CD4-positive, alpha-beta T cell (primary cell): ENCODE measurements at regions not wholly inside any gene's neighbourhood (a gene's known extent, or its start where the extent isn't known, plus 50 kb on each side); places are given as distances from the start of the nearest gene placed in this dataset.

ENCODE experiments used
- ATAC-seq: fragments of 200-7000 bp; cut with Tn5 transposase; one replicate; pipeline ENCODE4 v1.10.0; 2022; ENCODE audit warnings: mild to moderate bottlenecking; ENCODE audit not compliant: poor library complexity
- CTCF ChIA-PET: fragments of 350-600 bp; sonication (Branson Sonifier 250); formaldehyde crosslinking; loops from one replicate; lab custom pipeline; 2021; ENCODE audit warnings: antibody characterized with exemption, inconsistent platforms; lab: Charles Lee
- POLR2A ChIA-PET: fragments of 350-600 bp; sonication (Branson Sonifier 250); formaldehyde crosslinking; loops from one replicate; lab custom pipeline; 2021; ENCODE audit warnings: antibody characterized with exemption, inconsistent platforms; lab: Charles Lee
- DNase-seq, 14 experiments: peaks; one replicate each; pipeline ENCODE4 v3.0.0-alpha.2; 2013 to 2020; ENCODE audit warnings: mixed read lengths in 2 of 14
- H3K27ac ChIP-seq, 2 donors: one replicate each; pipeline versions ENCODE4 v1.5.1 to v1.7.0; 2013; ENCODE audit warnings: low read length in 2 of 2, low read depth in 1 of 2, mild to moderate bottlenecking in 1 of 2
- H3K27me3 ChIP-seq, 2 experiments: 1 replicate in 1 of 2; 2 replicates in 1 of 2; pipeline versions ENCODE4 v1.6.1 to v1.7.0; 2013; ENCODE audit warnings: low read length in 2 of 2, control low read depth in 1 of 2, mild to moderate bottlenecking in 1 of 2, moderate library complexity in 1 of 2; ENCODE audit not compliant: insufficient read depth in 2 of 2, control insufficient read depth in 1 of 2
- H3K36me3 ChIP-seq: one replicate; pipeline ENCODE4 v1.6.1; 2013; ENCODE audit warnings: low read length, control low read depth; ENCODE audit not compliant: insufficient read depth
- H3K4me1 ChIP-seq: one replicate; pipeline ENCODE4 v1.6.1; 2013; ENCODE audit warnings: low read length, control low read depth; ENCODE audit not compliant: insufficient read depth
- H3K4me3 ChIP-seq: one replicate; pipeline ENCODE4 v1.5.1; 2013; ENCODE audit warnings: mild to moderate bottlenecking, low read length, moderate library complexity
- H3K9me3 ChIP-seq, 2 experiments: 1 replicate in 1 of 2; 2 replicates in 1 of 2; pipeline versions ENCODE4 v1.6.1 to v1.7.0; 2013; ENCODE audit warnings: low read length in 2 of 2, mild to moderate bottlenecking in 2 of 2, control low read depth in 1 of 2, moderate library complexity in 1 of 2; ENCODE audit not compliant: control insufficient read depth in 1 of 2, insufficient read depth in 1 of 2
- H3K27ac Mint-ChIP-seq: one replicate; pipeline ENCODE4 v1.8.0; 2020; ENCODE audit warnings: mixed read lengths
- H3K27me3 Mint-ChIP-seq: one replicate; pipeline ENCODE4 v1.8.0; 2021; ENCODE audit warnings: mixed read lengths
- H3K36me3 Mint-ChIP-seq: one replicate; pipeline ENCODE4 v1.8.0; 2021; ENCODE audit warnings: low read depth, mixed read lengths
- H3K4me1 Mint-ChIP-seq: one replicate; pipeline ENCODE4 v1.8.0; 2021; ENCODE audit warnings: low read depth, mixed read lengths
- H3K4me3 Mint-ChIP-seq: one replicate; pipeline ENCODE4 v1.8.0; 2020; ENCODE audit warnings: mild to moderate bottlenecking, mixed read lengths
- H3K9me3 Mint-ChIP-seq: one replicate; pipeline ENCODE4 v1.8.0; 2020; ENCODE audit warnings: mixed read lengths
- CTCF ChIP-seq: fragments of 200-600 bp; IDR thresholded peaks from one replicate; pipeline ENCODE4 v1.8.0; 2022; ENCODE audit warnings: antibody characterized with exemption, mild to moderate bottlenecking
- intact Hi-C, 2 experiments: fragments of 100-400 bp; cut with DNase I in 1 of 2; cut with micrococcal nuclease in 1 of 2; formaldehyde crosslinking; loops; one replicate each; pipeline versions ENCODE4 v1.15.1 to v1.9.0; 2023 to 2025; cut with DNase I, micrococcal nuclease

DNA sequence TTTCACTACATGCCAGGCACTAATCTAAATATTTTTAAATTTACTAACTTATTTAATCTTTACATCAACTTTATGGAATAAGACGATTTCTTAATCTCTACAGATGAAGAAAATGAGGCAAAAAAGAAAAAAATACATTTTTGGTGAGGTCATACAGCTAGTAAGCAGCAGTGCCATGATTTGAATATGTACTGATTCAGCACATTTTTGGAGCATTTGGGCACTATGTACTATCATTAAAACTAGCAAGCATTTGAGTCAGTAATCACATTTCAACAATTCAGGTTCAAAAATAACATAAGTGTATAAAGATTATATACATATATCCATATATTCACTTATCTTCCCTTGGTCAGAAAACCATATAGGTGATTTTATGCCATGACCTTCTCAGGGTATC lies 124.4 kb upstream of the TMTC1 start:
- peaks cover 12% of the 10 kb centered on the region for H3K9me3 Mint-ChIP-seq
- H3K27ac Mint-ChIP-seq, result no peak overlapping the region
- no peak for TF ChIP-seq CTCF
- no peak overlapping the region for H3K4me3 ChIP-seq
- no peaks in the 10 kb centered on the region for H3K4me1 ChIP-seq
- no peak overlapping the region for H3K4me3 Mint-ChIP-seq
- H3K27ac ChIP-seq, result no peak overlapping the region
- intact Hi-C loops, result no loop called here
- ChIA-PET CTCF (no interaction called here), POLR2A (no interaction called here)
- H3K36me3 ChIP-seq, result no peaks in the 10 kb centered on the region
- H3K4me1 Mint-ChIP-seq, result no peaks in the 10 kb centered on the region
- H3K27me3 ChIP-seq, result no peaks in the 10 kb centered on the region
- H3K9me3 ChIP-seq, result peaks cover 0 to 7% of the 10 kb centered on the region in 2 experiments
- no peak for DNase-seq
- H3K27me3 Mint-ChIP-seq, result no peaks in the 10 kb centered on the region
- H3K36me3 Mint-ChIP-seq, result no peaks in the 10 kb centered on the region
- no peak for ATAC-seq

- DNase-seq (no peak), ATAC-seq (no peak)
- Histone ChIP-seq H3K9me3 (peaks cover 0 to 7% of the 10 kb centered on the region in 2 experiments), H3K36me3 (no peaks in the 10 kb centered on the region), H3K27ac (no peak overlapping the region), H3K27me3 (no peaks in the 10 kb centered on the region), H3K4me3 (no peak overlapping the region), H3K4me1 (no peaks in the 10 kb centered on the region)
- ChIA-PET CTCF (no interaction called here), POLR2A (no interaction called here)
- no peak overlapping the region for H3K4me3 Mint-ChIP-seq
- no peaks in the 10 kb centered on the region for H3K4me1 Mint-ChIP-seq
- no peak overlapping the region for H3K27ac Mint-ChIP-seq
- H3K36me3 Mint-ChIP-seq, result no peaks in the 10 kb centered on the region
- intact Hi-C loops, result no loop called here
- H3K9me3 Mint-ChIP-seq, result peaks cover 12% of the 10 kb centered on the region
- no peaks in the 10 kb centered on the region for H3K27me3 Mint-ChIP-seq
- no peak for TF ChIP-seq CTCF
Observed at GRCh38 chr12:29907461-29907860, 123.7 kb upstream of the TMTC1 start.

- Histone ChIP-seq H3K36me3 (no peaks in the 10 kb centered on the region), H3K27ac (no peak overlapping the region), H3K4me3 (no peak overlapping the region), H3K4me1 (no peaks in the 10 kb centered on the region), H3K27me3 (no peaks in the 10 kb centered on the region), H3K9me3 (no peaks in the 10 kb centered on the region)
- ATAC-seq (no peak), DNase-seq (no peak)
- POLR2A ChIA-PET, result no interaction called here
- Mint-ChIP-seq H3K36me3 (no peaks in the 10 kb centered on the region), H3K4me1 (no peaks in the 10 kb centered on the region), H3K4me3 (no peak overlapping the region), H3K27ac (no peak overlapping the region), H3K9me3 (peaks cover 9% of the 10 kb centered on the region), H3K27me3 (no peaks in the 10 kb centered on the region)
- intact Hi-C loops, result no loop called here
- CTCF ChIA-PET, result no interaction called here
- TF ChIP-seq CTCF, result no peak
Observed at GRCh38 chr12:29902043-29902442, 118.3 kb upstream of the TMTC1 start.
